Hindlimb muscle (tissue), 1 donor: ENCODE measurements at regions not wholly inside any gene's neighbourhood (a gene's known extent, or its start where the extent isn't known, plus 50 kb on each side); places are given as distances from the start of the nearest gene placed in this dataset.
"Not testable (repeated sequence)": the region's sequence is repeated elsewhere in the genome, so short reads cannot be mapped to it uniquely, and the experiment has no call there.

Source experiments
- DNase-seq: peaks from one replicate; pipeline ENCODE4 v3.0.0-alpha.2; 2013

GRCh38 chr6:97919046-97919445 lies 636.0 kb upstream of the MMS22L start:
- DNase-seq = no peak

DNA sequence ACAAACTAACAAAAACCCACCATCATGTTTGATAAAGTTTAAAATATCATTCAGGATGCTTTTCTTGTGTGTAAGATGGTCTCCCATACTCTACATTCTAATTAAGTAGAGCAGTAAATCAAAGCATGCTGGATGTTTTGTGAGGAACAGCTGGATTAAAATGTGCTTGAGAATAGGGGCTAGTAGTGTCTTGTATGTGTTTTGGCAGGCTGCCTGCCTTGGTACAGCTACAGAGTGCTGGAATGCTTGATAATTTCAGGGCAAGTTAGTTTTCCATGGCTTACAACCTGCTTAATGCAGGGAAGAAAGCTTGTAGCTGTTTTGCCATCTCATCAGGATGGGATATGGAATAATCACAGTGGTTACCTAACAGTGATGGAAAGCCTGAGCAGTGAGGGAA lies 636.6 kb upstream of the MMS22L start:
- DNase-seq = no peak

- no peak for DNase-seq
These were observed 640.2 kb upstream of the MMS22L start for GRCh38 chr6:97923249-97923648.

- no peak for DNase-seq
These were observed 642.5 kb upstream of the MMS22L start for GRCh38 chr6:97925504-97925903.

GRCh38 chr6:97939440-97940168 lies 656.6 kb upstream of the MMS22L start:
- no peak for DNase-seq

DNA sequence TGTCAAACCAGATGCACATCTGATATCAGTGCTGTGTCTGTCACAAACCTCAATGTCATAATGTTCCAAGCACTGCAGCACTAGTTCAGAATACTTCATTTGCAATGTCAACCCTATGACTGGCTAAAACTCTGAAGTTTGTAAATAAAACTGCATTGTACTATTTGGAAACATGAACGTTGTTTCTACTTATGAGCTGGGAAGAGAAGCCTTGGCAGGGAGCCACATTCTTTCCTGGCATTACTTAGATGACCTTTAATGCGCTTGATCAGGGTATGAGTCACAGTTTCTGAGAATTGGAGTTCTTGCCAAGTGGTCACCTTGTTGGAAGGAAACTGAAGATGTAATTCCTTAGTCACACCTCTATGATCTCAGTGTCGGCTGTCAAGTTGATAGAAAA lies 664.8 kb upstream of the MMS22L start:
- DNase-seq = no peak

DNA sequence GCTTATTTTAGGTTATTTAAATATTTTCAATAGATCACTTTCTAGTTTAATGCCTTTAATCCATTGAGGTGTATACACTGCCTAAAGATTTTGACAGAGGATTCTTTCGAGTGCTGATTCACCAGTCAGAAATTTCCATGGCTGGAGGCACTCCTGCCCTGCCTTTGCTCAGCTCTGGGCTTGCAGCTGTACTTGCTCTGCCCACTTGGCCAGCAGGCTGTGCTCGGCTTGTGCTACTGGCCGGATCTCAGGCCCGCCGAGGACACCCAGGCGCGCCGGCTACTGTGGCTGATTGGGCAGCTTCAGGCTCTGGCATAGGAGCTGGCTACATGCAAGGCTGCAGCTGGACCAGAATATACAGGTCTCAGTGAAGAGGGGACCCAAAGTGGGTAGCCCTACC lies 675.1 kb upstream of the MMS22L start:
- DNase-seq = no peak

DNA sequence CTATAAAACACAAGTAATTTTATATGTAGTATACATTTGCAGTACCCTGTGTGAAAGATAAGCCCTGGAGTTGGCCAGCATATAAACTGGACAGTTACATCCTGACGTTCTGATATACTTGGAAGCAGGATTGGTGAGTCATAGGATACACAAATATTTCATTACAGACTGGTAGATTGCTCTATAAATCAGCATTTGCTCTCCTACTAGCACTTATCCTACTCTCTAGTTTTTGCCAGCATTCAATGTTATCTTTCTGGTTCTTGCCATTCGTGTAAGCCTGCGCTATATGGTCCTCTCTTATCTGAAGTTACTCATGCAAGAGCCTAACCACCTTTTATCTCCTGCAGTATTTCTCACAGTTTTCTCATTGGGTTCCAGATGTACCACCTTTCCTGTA lies 680.2 kb upstream of the MMS22L start:
- no peak for DNase-seq

DNA sequence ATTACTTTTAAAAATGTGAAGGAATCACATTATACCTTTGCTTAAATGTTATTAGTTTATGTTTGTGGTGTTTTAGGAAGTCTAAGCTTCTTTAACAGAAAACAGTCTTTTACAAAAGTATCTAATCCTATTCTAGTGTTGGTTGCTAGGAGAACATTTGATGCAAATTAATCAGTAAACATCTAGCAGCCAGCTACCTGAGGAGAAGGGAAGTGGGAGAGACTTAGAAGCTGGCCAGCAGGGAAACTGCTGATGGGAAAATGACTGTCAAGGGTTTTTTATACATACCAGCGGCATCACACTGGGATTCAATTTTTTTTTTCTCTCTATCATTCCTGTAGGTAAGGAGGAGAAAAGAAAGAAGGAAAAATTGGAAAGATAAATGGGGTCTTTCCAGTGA lies 686.0 kb upstream of the MMS22L start:
- no peak for DNase-seq

DNA sequence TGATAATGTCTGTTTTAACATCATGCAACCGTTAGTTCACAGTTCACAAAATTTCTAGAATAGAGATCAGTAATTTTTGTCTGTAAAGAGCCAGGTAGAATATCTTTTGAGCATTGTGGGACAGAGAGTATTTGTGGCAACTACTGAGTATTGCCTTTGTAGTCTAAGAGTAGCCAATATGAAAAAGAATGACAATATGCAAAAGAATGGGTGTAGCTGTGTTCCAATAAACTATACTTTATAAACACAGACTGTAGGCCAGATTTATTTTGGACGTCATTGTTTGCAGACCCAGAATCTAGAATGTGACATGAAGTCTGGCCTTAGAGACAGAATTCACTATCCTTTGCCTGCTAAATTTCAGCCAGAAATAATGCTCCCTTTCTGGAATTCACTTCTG lies 694.1 kb upstream of the MMS22L start:
- no peak for DNase-seq

- no peak for DNase-seq
These were observed 695.8 kb upstream of the MMS22L start for GRCh38 chr6:97978855-97979271.

DNA sequence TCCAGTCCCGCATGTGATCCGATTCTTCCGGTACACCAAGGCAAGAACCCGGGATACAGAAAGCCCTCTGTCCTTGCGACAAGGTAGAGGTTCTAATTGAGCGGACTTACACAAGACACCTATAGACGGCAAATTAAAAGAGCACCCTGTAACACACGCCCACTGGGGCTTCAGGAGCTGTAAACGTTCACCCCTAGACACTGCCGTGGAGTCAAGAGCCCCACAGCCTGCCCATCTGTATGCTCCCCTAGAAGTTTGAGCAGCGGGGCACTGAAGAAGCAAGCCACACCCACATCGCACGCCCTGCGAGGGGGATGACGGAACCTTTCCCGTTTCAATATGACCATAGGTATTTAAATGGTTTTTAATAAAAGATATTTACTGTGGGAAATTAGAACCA lies 696.3 kb upstream of the MMS22L start:
- DNase-seq = not testable (repeated sequence)

DNA sequence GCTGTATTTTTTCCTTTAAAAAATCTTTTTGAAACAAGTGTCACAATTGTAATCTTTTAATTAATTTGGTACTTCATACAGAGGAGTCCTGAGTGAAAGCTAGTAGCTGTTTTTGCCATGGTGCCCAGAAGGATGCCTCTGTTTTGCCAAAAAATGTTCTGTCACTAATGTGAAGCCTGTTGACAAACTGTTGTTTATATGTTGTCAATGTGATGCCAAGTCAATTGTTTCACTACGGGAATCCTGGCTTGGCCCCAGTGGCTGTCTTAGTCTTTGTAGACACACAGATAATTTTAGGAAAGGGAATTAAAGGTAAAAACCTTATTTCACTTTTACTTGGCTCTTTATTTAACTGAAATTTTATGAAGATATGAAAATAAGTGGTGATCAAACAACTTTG lies 706.4 kb upstream of the MMS22L start:
- DNase-seq = no peak

GRCh38 chr6:97995158-97995557 lies 712.1 kb upstream of the MMS22L start:
- DNase-seq = no peak

- no peak for DNase-seq
These were observed 719.7 kb upstream of the MMS22L start for GRCh38 chr6:98002678-98003077.

DNA sequence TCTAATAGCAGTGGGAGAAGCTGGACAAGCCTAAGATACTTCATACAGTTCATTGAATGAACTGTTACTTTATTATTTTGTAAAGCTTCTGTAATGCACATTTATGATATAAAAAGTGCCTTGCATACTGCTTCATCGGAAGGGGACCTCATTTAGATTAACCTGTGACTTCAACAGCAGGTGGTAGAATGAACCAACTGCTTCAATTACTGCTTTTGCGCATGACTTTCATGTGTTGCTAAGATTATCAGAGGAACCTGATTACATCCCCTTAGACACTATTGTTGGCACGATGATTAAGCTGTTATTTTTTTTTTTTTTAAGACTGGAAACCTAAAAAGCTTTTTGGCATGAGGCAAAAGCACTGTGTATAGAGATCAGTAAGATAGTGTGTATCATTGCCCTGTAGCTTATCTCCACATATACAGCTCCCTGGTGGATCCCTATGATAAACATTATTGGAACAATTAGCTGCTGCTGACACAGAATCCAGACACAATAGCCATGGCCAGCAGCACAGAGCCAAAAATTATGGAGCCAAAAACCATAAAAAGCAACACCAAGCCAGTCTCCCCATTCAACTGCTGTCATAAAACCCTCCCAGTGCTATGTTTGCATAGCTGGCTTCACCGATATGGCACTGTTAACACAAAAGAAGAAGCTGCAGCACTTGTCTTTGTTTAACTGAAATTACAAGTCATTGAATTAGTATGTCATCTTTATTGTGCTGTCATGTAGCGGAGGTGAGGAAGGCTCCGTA lies 731.6 kb upstream of the MMS22L start:
- DNase-seq = no peak

DNA sequence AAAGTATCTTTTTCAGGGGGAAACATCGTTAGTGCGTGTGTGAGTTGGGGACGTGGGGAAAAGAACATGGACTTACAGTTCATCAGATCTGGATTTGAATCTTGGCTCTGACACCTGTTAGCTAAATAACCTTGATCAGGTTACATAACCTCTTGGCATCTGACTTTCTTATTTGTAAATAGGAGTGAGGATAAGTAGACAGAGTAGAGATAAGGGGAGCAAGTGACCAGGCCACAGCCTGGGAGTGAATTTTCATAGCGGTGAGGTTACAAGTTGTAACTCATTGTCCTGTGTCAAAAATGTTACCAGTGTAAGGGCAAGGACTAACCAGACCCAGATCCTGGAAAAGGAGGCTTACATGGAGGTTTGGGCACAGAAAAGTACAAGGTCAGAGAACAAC lies 733.5 kb upstream of the MMS22L start:
- DNase-seq = no peak

GRCh38 chr6:98020222-98020621 lies 737.2 kb upstream of the MMS22L start:
- no peak for DNase-seq

GRCh38 chr6:98024359-98024758 lies 741.3 kb upstream of the MMS22L start:
- DNase-seq = no peak

- DNase-seq = no peak
These were observed 744.9 kb upstream of the MMS22L start for GRCh38 chr6:98027898-98028297.

- no peak for DNase-seq
These were observed 750.6 kb upstream of the MMS22L start for GRCh38 chr6:98033617-98034016.

DNA sequence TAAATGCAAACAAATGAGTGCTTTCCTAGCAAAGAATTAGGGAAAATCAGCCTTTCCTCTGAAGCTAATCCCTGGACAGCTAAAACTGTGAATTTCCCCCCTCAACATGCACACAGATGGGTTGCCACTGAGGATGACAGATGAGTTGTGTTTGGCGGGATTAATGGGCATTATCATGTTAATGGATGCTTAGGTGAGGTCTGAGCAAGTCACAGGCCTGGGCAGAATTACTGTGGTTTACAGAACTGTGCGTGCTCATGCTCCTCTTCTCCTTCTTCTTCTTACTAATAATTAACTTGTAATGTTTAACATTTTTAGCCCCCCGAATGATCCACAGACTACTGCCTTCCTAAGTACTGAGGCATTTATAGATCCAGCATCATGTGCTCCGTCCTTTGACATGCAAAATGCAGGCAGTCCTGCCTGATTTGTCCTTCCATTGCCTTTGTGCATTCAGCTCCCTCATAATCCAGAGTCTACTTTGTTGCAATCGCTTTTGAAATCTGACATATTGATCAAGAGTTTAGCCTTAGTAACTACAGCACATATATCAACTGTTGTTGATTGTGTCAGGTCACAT lies 753.4 kb upstream of the MMS22L start:
- no peak for DNase-seq

- DNase-seq = no peak
These were observed 754.6 kb upstream of the MMS22L start for GRCh38 chr6:98037571-98037970.

GRCh38 chr6:98039443-98039842 lies 756.4 kb upstream of the MMS22L start:
- no peak for DNase-seq
